HL-60 (cell line): ENCODE measurements at regions not wholly inside any gene's neighbourhood (a gene's known extent, or its start where the extent isn't known, plus 50 kb on each side); places are given as distances from the start of the nearest gene placed in this dataset.

ENCODE experiments used
- DNase-seq, 2 experiments: peaks; one replicate each; pipeline ENCODE4 v3.0.0-alpha.2; 2010 to 2020; ENCODE audit warnings: low read depth in 1 of 2, low spot score in 1 of 2
- H3K27ac ChIP-seq: fragments of 250-450 bp; sonication (Bioruptor Pico); replicated peaks from 2 replicates; pipeline ENCODE4 v1.5.1; 2020; ENCODE audit warnings: mild to moderate bottlenecking, moderate library complexity
- H3K27me3 ChIP-seq: fragments of 250-450 bp; sonication (Bioruptor Pico); 2 replicates; pipeline ENCODE4 v1.5.1; 2021; ENCODE audit warnings: mild to moderate bottlenecking, moderate library complexity; ENCODE audit not compliant: insufficient read depth, poor library complexity, severe bottlenecking
- H3K4me3 ChIP-seq: replicated peaks from 2 replicates; pipeline ENCODE4 v1.5.1; 2011; ENCODE audit warnings: mild to moderate bottlenecking, control low read depth, low read length; ENCODE audit not compliant: insufficient read depth
- GABPA ChIP-seq: IDR thresholded peaks from 2 replicates; pipeline ENCODE4 v1.6.1; 2012; ENCODE audit warnings: low read depth
- POLR2AphosphoS5 ChIP-seq: IDR thresholded peaks from 2 replicates; pipeline ENCODE4 v1.6.1; 2012; ENCODE audit warnings: low read depth
- SPI1 ChIP-seq: IDR thresholded peaks from 2 replicates; pipeline ENCODE4 v1.6.1; 2012; ENCODE audit warnings: low read depth, mild to moderate bottlenecking, borderline replicate concordance
- TF ChIP-seq, protein P1 (sequence below): IDR thresholded peaks from one replicate; pipeline ENCODE4 v1.5.1; 2011; ENCODE audit warnings: low read length, control low read depth, inconsistent platforms; ENCODE audit not compliant: insufficient read depth
- TF ChIP-seq, protein P2 (sequence below): IDR thresholded peaks from 2 replicates; pipeline ENCODE4 v1.6.1; 2012; ENCODE audit warnings: low read depth; ENCODE audit not compliant: insufficient replicate concordance

DNA sequence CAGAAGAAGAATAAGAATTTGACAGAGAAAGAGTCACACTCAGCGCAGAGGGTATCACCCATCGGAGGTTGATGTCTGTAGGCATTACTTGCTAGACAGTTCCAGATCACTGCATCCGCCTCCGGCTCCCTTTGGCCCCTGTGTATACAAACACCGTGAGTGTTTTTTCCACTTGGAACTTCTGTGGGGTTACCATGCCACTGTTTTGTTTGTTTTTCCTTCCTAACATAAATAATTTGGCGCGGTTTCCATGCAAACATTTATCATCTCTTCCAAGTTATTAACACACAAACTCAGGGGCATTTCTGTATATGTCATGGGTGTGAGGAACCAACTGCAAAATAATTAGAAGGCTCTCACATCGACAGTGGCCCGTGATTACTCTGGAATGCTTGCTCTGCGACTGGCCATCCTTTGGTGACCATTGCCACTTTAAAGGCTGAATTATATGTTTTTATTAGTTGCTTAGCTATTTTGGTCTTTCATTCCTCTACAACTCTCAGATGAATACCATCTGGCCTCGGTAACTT, 612.2 kb upstream of the MKI67 start:
- no peak for DNase-seq
- no peak overlapping the region for H3K4me3 ChIP-seq
- H3K27me3 ChIP-seq, result no peaks in the 10 kb centered on the region
- no peak overlapping the region for H3K27ac ChIP-seq
- no peak for TF ChIP-seq POLR2AphosphoS5
- TF ChIP-seq, protein P1, sequence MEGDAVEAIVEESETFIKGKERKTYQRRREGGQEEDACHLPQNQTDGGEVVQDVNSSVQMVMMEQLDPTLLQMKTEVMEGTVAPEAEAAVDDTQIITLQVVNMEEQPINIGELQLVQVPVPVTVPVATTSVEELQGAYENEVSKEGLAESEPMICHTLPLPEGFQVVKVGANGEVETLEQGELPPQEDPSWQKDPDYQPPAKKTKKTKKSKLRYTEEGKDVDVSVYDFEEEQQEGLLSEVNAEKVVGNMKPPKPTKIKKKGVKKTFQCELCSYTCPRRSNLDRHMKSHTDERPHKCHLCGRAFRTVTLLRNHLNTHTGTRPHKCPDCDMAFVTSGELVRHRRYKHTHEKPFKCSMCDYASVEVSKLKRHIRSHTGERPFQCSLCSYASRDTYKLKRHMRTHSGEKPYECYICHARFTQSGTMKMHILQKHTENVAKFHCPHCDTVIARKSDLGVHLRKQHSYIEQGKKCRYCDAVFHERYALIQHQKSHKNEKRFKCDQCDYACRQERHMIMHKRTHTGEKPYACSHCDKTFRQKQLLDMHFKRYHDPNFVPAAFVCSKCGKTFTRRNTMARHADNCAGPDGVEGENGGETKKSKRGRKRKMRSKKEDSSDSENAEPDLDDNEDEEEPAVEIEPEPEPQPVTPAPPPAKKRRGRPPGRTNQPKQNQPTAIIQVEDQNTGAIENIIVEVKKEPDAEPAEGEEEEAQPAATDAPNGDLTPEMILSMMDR, result no peak
- TF ChIP-seq, protein P2, sequence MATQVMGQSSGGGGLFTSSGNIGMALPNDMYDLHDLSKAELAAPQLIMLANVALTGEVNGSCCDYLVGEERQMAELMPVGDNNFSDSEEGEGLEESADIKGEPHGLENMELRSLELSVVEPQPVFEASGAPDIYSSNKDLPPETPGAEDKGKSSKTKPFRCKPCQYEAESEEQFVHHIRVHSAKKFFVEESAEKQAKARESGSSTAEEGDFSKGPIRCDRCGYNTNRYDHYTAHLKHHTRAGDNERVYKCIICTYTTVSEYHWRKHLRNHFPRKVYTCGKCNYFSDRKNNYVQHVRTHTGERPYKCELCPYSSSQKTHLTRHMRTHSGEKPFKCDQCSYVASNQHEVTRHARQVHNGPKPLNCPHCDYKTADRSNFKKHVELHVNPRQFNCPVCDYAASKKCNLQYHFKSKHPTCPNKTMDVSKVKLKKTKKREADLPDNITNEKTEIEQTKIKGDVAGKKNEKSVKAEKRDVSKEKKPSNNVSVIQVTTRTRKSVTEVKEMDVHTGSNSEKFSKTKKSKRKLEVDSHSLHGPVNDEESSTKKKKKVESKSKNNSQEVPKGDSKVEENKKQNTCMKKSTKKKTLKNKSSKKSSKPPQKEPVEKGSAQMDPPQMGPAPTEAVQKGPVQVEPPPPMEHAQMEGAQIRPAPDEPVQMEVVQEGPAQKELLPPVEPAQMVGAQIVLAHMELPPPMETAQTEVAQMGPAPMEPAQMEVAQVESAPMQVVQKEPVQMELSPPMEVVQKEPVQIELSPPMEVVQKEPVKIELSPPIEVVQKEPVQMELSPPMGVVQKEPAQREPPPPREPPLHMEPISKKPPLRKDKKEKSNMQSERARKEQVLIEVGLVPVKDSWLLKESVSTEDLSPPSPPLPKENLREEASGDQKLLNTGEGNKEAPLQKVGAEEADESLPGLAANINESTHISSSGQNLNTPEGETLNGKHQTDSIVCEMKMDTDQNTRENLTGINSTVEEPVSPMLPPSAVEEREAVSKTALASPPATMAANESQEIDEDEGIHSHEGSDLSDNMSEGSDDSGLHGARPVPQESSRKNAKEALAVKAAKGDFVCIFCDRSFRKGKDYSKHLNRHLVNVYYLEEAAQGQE, result no peak
- TF ChIP-seq SPI1, result no peak
- TF ChIP-seq GABPA, result no peak

DNA sequence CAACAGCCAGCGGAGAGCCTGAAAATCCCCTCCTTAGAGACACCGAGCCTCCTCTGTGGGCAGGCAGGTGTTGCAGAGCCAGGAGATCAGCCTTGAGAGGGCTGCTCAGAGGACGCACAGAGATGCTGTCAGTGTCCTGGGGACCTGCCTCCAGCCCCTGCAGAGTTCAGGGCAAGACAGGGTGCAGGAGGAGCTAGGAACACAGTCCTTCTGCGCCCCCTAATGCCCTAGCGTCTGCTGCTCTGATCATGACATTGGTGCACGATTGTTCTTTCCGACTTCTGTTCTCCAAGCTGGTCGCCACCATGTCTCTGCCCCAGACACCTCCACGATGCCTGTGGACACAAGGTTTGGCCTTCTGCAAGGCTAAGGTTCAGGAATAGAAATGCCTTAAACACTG, 613.7 kb upstream of the MKI67 start:
- TF ChIP-seq POLR2AphosphoS5 (no peak), GABPA (no peak), SPI1 (no peak)
- TF ChIP-seq, protein P2, result no peak
- TF ChIP-seq, protein P1, result no peak
- no peak for DNase-seq
- H3K27ac ChIP-seq, result no peak overlapping the region
- H3K4me3 ChIP-seq, result no peak overlapping the region
- H3K27me3 ChIP-seq, result no peaks in the 10 kb centered on the region

DNA sequence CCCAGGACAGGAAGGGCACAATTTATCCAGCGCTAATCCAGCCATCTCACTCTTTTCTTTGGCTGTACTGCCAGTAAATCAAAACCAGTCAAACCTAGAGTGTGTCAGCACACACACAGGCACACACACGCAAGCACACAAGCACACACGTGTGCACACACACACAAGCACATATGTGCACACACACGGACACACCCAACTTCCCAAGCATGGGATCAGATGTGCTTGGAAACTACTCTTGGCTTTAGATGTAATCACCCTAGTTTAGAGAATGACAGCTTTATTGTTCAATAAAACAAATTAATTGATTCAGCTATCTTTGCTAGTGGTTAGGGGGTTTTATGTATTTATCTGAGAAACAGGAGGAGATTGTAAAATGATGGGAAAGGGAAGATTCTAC, 615.0 kb upstream of the MKI67 start:
- H3K27me3 ChIP-seq, result no peaks in the 10 kb centered on the region
- H3K4me3 ChIP-seq, result no peak overlapping the region
- DNase-seq, result no peak
- no peak overlapping the region for H3K27ac ChIP-seq
- TF ChIP-seq POLR2AphosphoS5 (no peak), GABPA (no peak), SPI1 (no peak)

DNA sequence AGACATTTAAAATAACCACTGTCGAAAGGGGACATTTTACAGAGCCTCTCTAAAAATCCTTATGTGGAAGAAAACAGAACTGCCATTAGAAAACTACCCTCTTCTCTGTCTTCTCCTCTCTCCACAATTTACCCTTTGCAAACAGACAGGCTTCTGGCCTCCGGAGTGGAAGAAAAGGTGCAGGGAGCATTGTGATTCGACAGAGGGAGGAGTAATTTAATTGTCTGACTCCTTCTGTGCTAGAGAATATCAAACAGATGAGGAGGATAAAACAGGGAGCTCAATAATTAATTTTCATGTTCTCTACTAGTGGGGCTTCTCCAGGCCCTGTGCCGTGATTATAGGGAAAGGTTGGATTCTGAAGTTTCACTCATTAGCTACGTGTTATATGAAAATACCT, 615.5 kb upstream of the MKI67 start:
- TF ChIP-seq GABPA (no peak), SPI1 (no peak), POLR2AphosphoS5 (no peak)
- TF ChIP-seq, protein P1, result no peak
- TF ChIP-seq, protein P2, result no peak
- Histone ChIP-seq H3K27ac (no peak overlapping the region), H3K27me3 (no peaks in the 10 kb centered on the region), H3K4me3 (no peak overlapping the region)
- no peak for DNase-seq
